Motor neuron (in vitro differentiated cells): ENCODE measurements at regions not wholly inside any gene's neighbourhood (a gene's known extent, or its start where the extent isn't known, plus 50 kb on each side); places are given as distances from the start of the nearest gene placed in this dataset.
A peak's percentile ranks its signal among the peaks of the same experiment; 100 is the strongest.
"Not testable (repeated sequence)": the region's sequence is repeated elsewhere in the genome, so short reads cannot be mapped to it uniquely, and the experiment has no call there.

Source experiments
- ATAC-seq, 8 experiments: fragments of 200-7000 bp; cut with Tn5 transposase; replicated peaks in 6 of 8; 2 replicates each; pipeline ENCODE4 v1.8.0; 2021; ENCODE audit warnings: mild to moderate bottlenecking in 8 of 8, moderate library complexity in 8 of 8
- H3K27ac ChIP-seq, 2 donors: fragments of 250-450 bp; sonication (Bioruptor Pico); 2 replicates each; pipeline ENCODE4 v1.9.0; 2021; ENCODE audit warnings: antibody characterized with exemption in 2 of 2, mild to moderate bottlenecking in 2 of 2, moderate library complexity in 1 of 2
- H3K4me1 ChIP-seq, 2 donors: fragments of 250-450 bp; sonication (Bioruptor Pico); replicated peaks in 1 of 2; 2 replicates each; pipeline ENCODE4 v1.6.1; 2021; ENCODE audit warnings: antibody characterized with exemption in 2 of 2, mild to moderate bottlenecking in 2 of 2, moderate library complexity in 1 of 2
- H3K4me3 ChIP-seq, 5 donors: fragments of 250-450 bp; sonication (Bioruptor Pico); 2 replicates each; pipeline ENCODE4 v1.9.0; 2021; ENCODE audit warnings: antibody characterized with exemption in 5 of 5, mild to moderate bottlenecking in 5 of 5, moderate library complexity in 4 of 5
- WGBS, 10 experiments: fragments of 450-650 bp; shearing (Covaris generic); methylation state at CpG; one replicate each; pipeline ENCODE4 v1.0.0; 2022; 5-methylcytosine and 5-hydroxymethylcytosine counted together
- in situ Hi-C, 9 experiments: fragments of 400-800 bp; cut with MboI; loops; one replicate each; pipeline ENCODE4 v1.15.0; 2021; ENCODE audit warnings: low sequenced_read_pairs in 9 of 9, low pct_unique_long_range_greater_than_20kb in 2 of 9; ENCODE audit not compliant: unreplicated experiment in 9 of 9

- no peaks in the 10 kb centered on the region for H3K4me1 ChIP-seq
- 0 to 100% (median 62%) methylated on average over 1 to 2 of the region's 2 CpGs; no CpG with 5 or more reads in 4 of the 10 experiments for WGBS, 10 experiments
- no peak overlapping the region for H3K4me3 ChIP-seq
- H3K27ac ChIP-seq, result no peak overlapping the region
- ATAC-seq, result no peak
- in situ Hi-C loops, result no loop called here
Observed at GRCh38 chr2:76044701-76045100, 334.0 kb upstream of the GCFC2 start.

GRCh38 chr2:76039505-76039904 is 328.8 kb upstream of the GCFC2 start:
- Histone ChIP-seq H3K27ac (no peak overlapping the region), H3K4me3 (no peak overlapping the region), H3K4me1 (no peaks in the 10 kb centered on the region)
- no peak for ATAC-seq
- in situ Hi-C loops, result no loop called here

DNA sequence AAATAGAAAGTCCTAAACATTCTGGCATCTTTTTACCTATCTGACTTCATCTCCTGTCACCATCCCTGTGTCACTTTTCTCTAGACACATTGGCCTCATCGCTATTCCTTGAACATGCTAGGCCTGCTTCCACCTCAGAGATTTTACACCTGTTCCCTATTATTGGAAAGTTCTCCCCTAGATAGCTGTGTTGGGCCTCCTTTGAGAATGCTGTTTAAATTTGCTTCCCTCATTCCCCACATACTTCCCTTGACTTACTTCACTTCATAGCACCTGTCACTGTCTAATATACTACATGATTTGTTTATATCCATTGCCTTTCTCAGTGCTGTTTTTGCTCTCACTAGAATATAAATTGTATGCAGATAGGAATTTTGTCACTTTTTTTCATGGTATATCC is 317.0 kb upstream of the GCFC2 start:
- Histone ChIP-seq H3K4me1 (no peaks in the 10 kb centered on the region), H3K4me3 (no peak overlapping the region), H3K27ac (no peak overlapping the region)
- ATAC-seq, result no peak
- in situ Hi-C loops, result no loop called here
- WGBS, 10 experiments, result 0 to 100% (median 90%) methylated on average over 1 of the region's 1 CpG; no CpG with 5 or more reads in 1 of the 10 experiments

DNA sequence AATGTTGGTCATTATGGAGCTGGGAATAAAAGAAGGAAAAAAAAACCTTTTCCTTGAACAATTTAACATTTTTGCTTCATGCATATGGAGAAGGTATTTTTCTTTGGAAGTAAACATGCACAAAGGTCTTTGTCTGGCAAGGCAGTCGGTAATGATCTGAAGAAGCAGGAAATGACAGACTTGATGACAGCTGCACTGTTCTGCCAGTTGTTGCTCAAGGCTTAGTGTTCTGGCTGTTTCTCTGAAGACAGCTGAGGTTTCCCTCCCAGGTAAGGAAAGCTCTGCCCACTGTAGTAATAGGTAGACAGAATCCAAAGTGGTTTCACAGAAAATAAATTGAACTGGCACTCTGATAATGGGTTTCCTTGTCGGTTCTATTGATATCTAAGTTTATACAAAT is 308.4 kb upstream of the GCFC2 start:
- Histone ChIP-seq H3K27ac (no peak overlapping the region), H3K4me3 (no peak overlapping the region), H3K4me1 (peaks cover 3 to 12% of the 10 kb centered on the region in 2 donors)
- in situ Hi-C loops, result no loop called here
- ATAC-seq, result peak in 1 of 8 experiments; percentile 18
- WGBS, 10 experiments, result 0 to 100% (median 73%) methylated on average over 1 to 2 of the region's 2 CpGs; no CpG with 5 or more reads in 1 of the 10 experiments

DNA sequence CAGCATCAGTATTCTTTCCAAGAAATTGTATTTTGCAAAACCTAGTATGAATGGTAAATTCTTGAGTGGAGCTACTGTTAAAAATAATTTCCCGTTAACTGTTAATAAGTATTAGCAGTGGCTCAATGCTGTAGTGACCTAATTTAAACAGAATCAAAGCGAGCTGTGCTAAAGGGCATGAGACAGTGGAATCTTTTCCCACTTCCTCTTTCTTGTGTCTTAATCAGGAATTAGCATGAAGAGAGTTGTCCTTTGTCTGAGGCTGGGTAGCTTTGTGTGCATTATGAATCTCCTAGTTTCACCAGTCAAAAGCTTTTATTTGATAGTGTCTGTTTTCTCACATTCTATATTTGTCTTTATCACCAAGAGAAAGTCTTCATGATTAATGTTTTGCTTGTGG is 298.8 kb upstream of the GCFC2 start:
- H3K27ac ChIP-seq, result peak overlapping the region in 1 of 2 donors; percentile 33
- peak in 5 of 8 experiments; percentile 66 to 86 (median 70) for ATAC-seq
- WGBS, 10 experiments, result 17 to 85% (median 65%) methylated on average over 1 to 2 of the region's 2 CpGs; no CpG with 5 or more reads in 3 of the 10 experiments
- peaks cover 18 to 35% of the 10 kb centered on the region in 2 donors for H3K4me1 ChIP-seq
- no peak overlapping the region for H3K4me3 ChIP-seq
- in situ Hi-C loops, result no loop called here

DNA sequence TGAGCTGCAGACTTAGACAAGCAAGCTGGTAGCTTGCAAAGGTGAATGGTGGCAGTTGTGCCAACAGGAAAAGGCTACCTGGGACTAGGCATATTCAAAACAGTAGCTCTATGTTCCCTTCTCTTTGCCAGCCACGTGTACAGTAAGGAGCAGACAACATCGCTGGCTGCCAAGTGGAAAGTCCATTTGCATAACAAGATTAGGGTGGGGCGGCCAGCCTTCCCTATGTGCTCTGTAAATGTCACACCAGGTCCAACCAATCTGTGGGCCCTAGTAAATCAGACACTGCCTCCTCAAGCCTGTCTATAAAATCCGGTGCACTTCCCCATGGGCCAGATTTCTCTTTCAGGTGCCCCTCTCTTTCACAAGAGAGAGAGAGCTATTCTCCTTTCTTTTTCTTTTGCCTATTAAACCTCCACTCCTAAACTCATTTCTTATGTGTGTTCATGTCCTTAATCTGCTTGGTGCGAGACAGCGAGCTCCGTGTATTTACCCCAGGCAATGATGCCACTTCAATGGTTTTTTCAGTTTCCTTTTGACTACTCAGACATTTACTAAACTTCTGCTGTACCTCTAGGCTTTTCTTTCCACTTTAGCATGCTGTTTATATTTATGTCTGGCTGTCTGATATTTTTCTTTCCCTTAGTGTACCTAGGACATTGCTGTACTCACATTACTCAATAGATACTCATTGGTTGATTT is 297.4 kb upstream of the GCFC2 start:
- peaks cover 18 to 27% of the 10 kb centered on the region in 2 donors for H3K4me1 ChIP-seq
- H3K4me3 ChIP-seq, result no peak overlapping the region
- WGBS, 10 experiments, result 0 to 96% (median 48%) methylated on average over 2 to 7 of the region's 7 CpGs
- in situ Hi-C loops, result no loop called here
- H3K27ac ChIP-seq, result peak overlapping the region in 1 of 2 donors; percentile 16
- peak; percentile 80 to 99 (median 88) for ATAC-seq

DNA sequence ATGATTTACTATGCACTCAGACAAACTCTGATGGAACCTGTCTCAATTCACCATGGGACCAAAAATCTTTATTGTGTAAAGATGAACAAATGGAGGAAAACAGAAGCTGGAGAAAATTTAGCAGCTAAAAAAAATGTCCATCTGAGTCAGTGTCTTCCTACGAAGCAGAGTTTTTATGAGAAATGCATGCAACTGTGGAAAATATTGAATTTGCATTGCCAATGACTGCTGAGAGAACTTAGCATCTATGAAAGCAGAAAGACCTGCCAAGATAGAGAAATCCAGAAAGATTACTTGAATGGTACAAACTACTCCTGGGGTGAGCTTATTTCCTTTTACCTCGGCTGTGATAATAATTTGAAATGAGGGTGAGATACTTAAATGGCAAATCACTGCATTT is 289.7 kb upstream of the GCFC2 start:
- H3K4me1 ChIP-seq, result no peaks in the 10 kb centered on the region
- in situ Hi-C loops, result no loop called here
- no peak overlapping the region for H3K27ac ChIP-seq
- peak in 2 of 8 experiments; percentile 19 to 54 for ATAC-seq
- H3K4me3 ChIP-seq, result no peak overlapping the region
- WGBS, 10 experiments, result 0 to 100% (median 43%) methylated on average over 1 to 2 of the region's 2 CpGs; no CpG with 5 or more reads in 2 of the 10 experiments

DNA sequence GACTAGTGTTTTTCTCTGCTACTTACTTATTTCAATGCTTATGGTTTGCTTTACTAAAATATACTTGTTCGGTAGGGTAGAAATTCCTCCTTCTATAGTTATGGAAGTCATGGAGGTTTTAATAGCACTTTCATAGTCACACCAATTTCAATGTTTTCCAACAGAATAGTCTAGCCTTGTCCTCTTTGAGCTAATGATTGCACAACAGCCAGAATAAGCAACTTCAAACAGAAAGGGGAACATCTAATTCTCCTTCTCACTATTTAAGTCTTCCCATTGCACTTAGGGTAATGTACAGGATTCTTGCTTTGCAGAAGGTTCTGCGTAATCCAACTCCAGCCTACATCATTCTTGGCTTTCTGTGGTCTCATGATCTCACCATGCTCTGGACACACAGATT is 287.7 kb upstream of the GCFC2 start:
- WGBS, 10 experiments, result 25 to 100% (median 89%) methylated on average over 1 to 2 of the region's 2 CpGs; no CpG with 5 or more reads in 1 of the 10 experiments
- no peak overlapping the region for H3K4me3 ChIP-seq
- H3K27ac ChIP-seq, result no peak overlapping the region
- in situ Hi-C loops, result no loop called here
- H3K4me1 ChIP-seq, result no peaks in the 10 kb centered on the region
- no peak for ATAC-seq

DNA sequence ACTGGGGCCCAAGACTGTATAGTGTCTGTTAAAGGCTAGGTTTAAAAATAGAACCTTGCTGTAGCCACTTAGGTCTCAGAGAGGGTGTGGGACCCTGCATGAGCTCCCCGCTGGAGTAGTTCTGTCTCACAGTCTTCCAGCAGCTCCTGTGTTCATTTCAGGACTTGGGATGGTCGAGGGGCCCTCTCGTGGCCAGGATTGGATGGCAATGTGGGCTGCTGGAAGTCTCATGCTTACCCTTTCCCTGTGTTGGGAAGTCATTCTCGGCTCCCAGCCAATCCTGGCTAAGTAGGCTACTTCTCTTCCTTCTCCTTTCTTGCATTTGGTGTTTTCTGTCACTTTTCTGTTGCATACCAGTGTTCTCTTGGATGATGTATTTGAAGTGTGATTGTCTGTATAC is 284.0 kb upstream of the GCFC2 start:
- ATAC-seq, result peak in 2 of 8 experiments; percentile 45 to 89
- 0 to 94% (median 88%) methylated on average over 1 to 4 of the region's 4 CpGs; no CpG with 5 or more reads in 3 of the 10 experiments for WGBS, 10 experiments
- in situ Hi-C loops, result no loop called here
- Histone ChIP-seq H3K4me1 (no peaks in the 10 kb centered on the region), H3K4me3 (no peak overlapping the region), H3K27ac (no peak overlapping the region)

DNA sequence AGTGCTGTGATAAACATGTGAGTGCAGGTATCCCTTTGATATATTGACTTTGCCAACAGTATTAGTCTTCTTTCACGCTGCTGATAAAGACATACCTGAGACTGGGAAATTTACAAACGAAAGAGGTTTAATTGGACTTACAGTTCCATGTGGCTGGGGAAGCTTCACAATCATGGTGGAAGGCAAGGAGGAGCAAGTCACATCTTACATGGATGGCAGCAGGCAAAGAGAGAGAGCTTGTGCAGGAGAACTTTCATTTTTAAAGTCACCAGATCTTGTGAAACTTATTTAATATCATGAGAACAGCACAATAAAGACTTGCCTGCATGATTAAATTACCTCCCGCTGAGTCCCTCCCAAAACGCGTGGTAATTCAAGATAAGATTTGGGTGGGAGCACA is 277.9 kb upstream of the GCFC2 start:
- peaks cover 8 to 13% of the 10 kb centered on the region in 2 donors for H3K4me1 ChIP-seq
- ATAC-seq, in situ Hi-C loops, H3K4me3 ChIP-seq, H3K27ac ChIP-seq: not testable (repeated sequence)
- 31 to 100% (median 87%) methylated on average over 1 to 5 of the region's 5 CpGs; no CpG with 5 or more reads in 2 of the 10 experiments for WGBS, 10 experiments

GRCh38 chr2:75986617-75987016 is 275.9 kb upstream of the GCFC2 start:
- Histone ChIP-seq H3K27ac (no peak overlapping the region), H3K4me1 (peaks cover 8 to 25% of the 10 kb centered on the region in 2 donors), H3K4me3 (no peak overlapping the region)
- WGBS, 10 experiments, result 0 to 62% (median 10%) methylated on average over 1 to 4 of the region's 4 CpGs; no CpG with 5 or more reads in 1 of the 10 experiments
- in situ Hi-C loops, result no loop called here
- peak in 7 of 8 experiments; percentile 23 to 96 (median 86) for ATAC-seq

GRCh38 chr2:75982719-75983118 is 272.0 kb upstream of the GCFC2 start:
- peaks cover 8 to 25% of the 10 kb centered on the region in 2 donors for H3K4me1 ChIP-seq
- H3K4me3 ChIP-seq, result no peak overlapping the region
- in situ Hi-C loops, result no loop called here
- H3K27ac ChIP-seq, result no peak overlapping the region
- 0 to 100% (median 83%) methylated on average over 1 to 2 of the region's 2 CpGs; no CpG with 5 or more reads in 1 of the 10 experiments for WGBS, 10 experiments
- peak in 1 of 8 experiments; percentile 63 for ATAC-seq

GRCh38 chr2:75964646-75965045 is 253.9 kb upstream of the GCFC2 start:
- WGBS, 10 experiments, result 0 to 100% (median 76%) methylated on average over 1 to 2 of the region's 2 CpGs
- in situ Hi-C loops, result no loop called here

More at GRCh38 chr2:75964646-75965045, 253.9 kb upstream of the GCFC2 start:
- no peak for ATAC-seq
- Histone ChIP-seq H3K27ac (no peak overlapping the region), H3K4me1 (no peaks in the 10 kb centered on the region), H3K4me3 (no peak overlapping the region)
